ENCODE measurements at regions not wholly inside any gene's neighbourhood (a gene's known extent, or its start where the extent isn't known, plus 50 kb on each side); places are given as distances from the start of the nearest gene placed in this dataset.

GRCh38 chr13:104491916-104492315, 1425.7 kb upstream of the SLC10A2 start:
- 87% methylated on average over 5 of the region's 5 CpGs; no CpG with 5 or more reads in 1 of the 2 experiments for WGBS, 2 experiments (ENCODE audit: extremely low coverage in 1 of 2, insufficient coverage in 1 of 2, insufficient read length in 1 of 2, insufficient replicate concordance in 2 of 2, low coverage in 1 of 2, low lambda C conversion rate in 2 of 2, missing lambda C conversion rate in 1 of 2)
- ChIA-PET POLR2A (ENCODE audit: partially characterized antibody) (no interaction called here), CTCF (ENCODE audit: partially characterized antibody) (no interaction called here)
- Histone ChIP-seq H3K18ac (ENCODE audit: extremely low read depth, low read length) (no peak overlapping the region), H3K23me2 (ENCODE audit: low read depth, low read length) (no peaks in the 10 kb centered on the region), H4K20me1 (replicated peaks in 1 of 2; ENCODE audit: control insufficient read depth in 1 of 2, insufficient read depth in 2 of 2, low read length in 2 of 2) (no peaks in the 10 kb centered on the region), H3K4ac (replicated peaks; ENCODE audit: insufficient read length, low read depth, low read length) (no peak overlapping the region), H3K4me1 (replicated peaks in 1 of 4; ENCODE audit: control insufficient read depth in 3 of 4, insufficient read depth in 4 of 4, low read length in 3 of 4) (no peaks in the 10 kb centered on the region), H4K91ac (replicated peaks; ENCODE audit: insufficient read length, low read length) (no peak overlapping the region), H3K4me2 (ENCODE audit: insufficient read depth in 1 of 2, low read depth in 2 of 2, low read length in 2 of 2) (no peak overlapping the region), H2BK5ac (ENCODE audit: low read depth, low read length) (no peak overlapping the region), H3K79me2 (ENCODE audit: control insufficient read depth in 1 of 2, insufficient read depth in 2 of 2, low read length in 2 of 2) (no peaks in the 10 kb centered on the region), H2BK120ac (replicated peaks; ENCODE audit: low read depth, low read length) (no peak overlapping the region), H3K23ac (ENCODE audit: insufficient read length) (no peak overlapping the region), H4K5ac (ENCODE audit: insufficient read length, low read depth, low read length) (no peak overlapping the region), H4K8ac (ENCODE audit: extremely low read depth, insufficient read depth, low read length) (no peak overlapping the region), H3K79me1 (ENCODE audit: low read depth, low read length) (no peaks in the 10 kb centered on the region), H3K9ac (replicated peaks in 1 of 4; ENCODE audit: extremely low read depth in 1 of 4, low read depth in 3 of 4, low read length in 3 of 4) (no peak overlapping the region), H3K27me3 (replicated peaks in 1 of 4; ENCODE audit: control insufficient read depth in 3 of 4, extremely low read depth in 1 of 4, insufficient read depth in 3 of 4, low read length in 3 of 4) (no peaks in the 10 kb centered on the region), H3K56ac (replicated peaks; ENCODE audit: insufficient read length, low read depth, low read length) (no peak overlapping the region), H3K14ac (ENCODE audit: insufficient read length) (no peak overlapping the region), H2BK15ac (ENCODE audit: low read length) (no peak overlapping the region), H3K4me3 (ENCODE audit: extremely low read depth in 1 of 4, insufficient read depth in 2 of 4, low read depth in 3 of 4, low read length in 4 of 4) (no peak overlapping the region), H2AFZ (ENCODE audit: low read length) (no peak overlapping the region), H2BK12ac (ENCODE audit: low read depth, low read length) (no peak overlapping the region), H3K27ac (ENCODE audit: low read depth, low read length) (no peak overlapping the region), H3K36me3 (ENCODE audit: control insufficient read depth in 2 of 4, insufficient read depth in 4 of 4, low read length in 3 of 4) (no peaks in the 10 kb centered on the region), H2AK5ac (ENCODE audit: low read depth, low read length) (no peak overlapping the region), H3K9me3 (ENCODE audit: insufficient read depth in 2 of 2, low read depth in 1 of 2, low read length in 1 of 2) (no peaks in the 10 kb centered on the region), H2BK20ac (ENCODE audit: low read length) (no peak overlapping the region)
- no peak for DNase-seq (ENCODE audit: low read depth in 1 of 2, low spot score in 2 of 2)
- FAIRE-seq: no peak
- TF ChIP-seq EP300 (IDR thresholded peaks at IDR 0.05; ENCODE audit: borderline replicate concordance in 1 of 2, low read depth in 2 of 2, low read length in 2 of 2): no peak
- TF ChIP-seq USF2 (IDR thresholded peaks at IDR 0.05; ENCODE audit: low read length): no peak
- TF ChIP-seq CREB1 (IDR thresholded peaks at IDR 0.05): no peak
- no peak for TF ChIP-seq MAX (IDR thresholded peaks at IDR 0.05)
- TF ChIP-seq TAF1 (IDR thresholded peaks at IDR 0.05; ENCODE audit: low read depth, low read length): no peak
- no peak for TF ChIP-seq TAF7 (optimal IDR thresholded peaks at IDR 0.05; ENCODE audit: borderline replicate concordance, low read depth, low read length)
- TF ChIP-seq MAFK (IDR thresholded peaks at IDR 0.05; ENCODE audit: low read depth, low read length): no peak
- no peak for TF ChIP-seq BCL11A (IDR thresholded peaks at IDR 0.05; ENCODE audit: low read depth in 2 of 2, low read length in 2 of 2)
- TF ChIP-seq NRF1 (IDR thresholded peaks at IDR 0.05; ENCODE audit: low read depth, low read length): no peak
- TF ChIP-seq E2F6 (IDR thresholded peaks at IDR 0.05): no peak
- no peak for TF ChIP-seq GTF2F1 (IDR thresholded peaks at IDR 0.05; ENCODE audit: borderline replicate concordance, low read depth, low read length)
